Activated CD4-positive, alpha-beta T cell treated with anti-CD3 and anti-CD28 coated beads for 36 hours (primary cell): ENCODE measurements at regions not wholly inside any gene's neighbourhood (a gene's known extent, or its start where the extent isn't known, plus 50 kb on each side); places are given as distances from the start of the nearest gene placed in this dataset.

Source experiments
- ATAC-seq: fragments of 200-7000 bp; cut with Tn5 transposase; one replicate; pipeline ENCODE4 v1.10.0; 2021; ENCODE audit warnings: mild to moderate bottlenecking, moderate library complexity
- CTCF ChIA-PET: fragments of 350-600 bp; sonication (Branson Sonifier 250); formaldehyde crosslinking; loops from one replicate; lab custom pipeline; 2021; ENCODE audit warnings: antibody characterized with exemption; lab: Charles Lee
- POLR2A ChIA-PET: fragments of 350-600 bp; sonication (Branson Sonifier 250); formaldehyde crosslinking; loops from one replicate; lab custom pipeline; 2021; ENCODE audit warnings: antibody characterized with exemption, inconsistent platforms; lab: Charles Lee
- DNase-seq: peaks from one replicate; pipeline ENCODE4 v3.0.0-alpha.2; 2020
- H3K27ac Mint-ChIP-seq: one replicate; pipeline ENCODE4 v1.8.0; 2021; ENCODE audit warnings: mixed read lengths
- H3K27me3 Mint-ChIP-seq: one replicate; pipeline ENCODE4 v1.8.0; 2021; ENCODE audit warnings: mixed read lengths
- H3K36me3 Mint-ChIP-seq: one replicate; pipeline ENCODE4 v1.8.0; 2021; ENCODE audit warnings: low read depth, mixed read lengths
- H3K4me1 Mint-ChIP-seq: one replicate; pipeline ENCODE4 v1.8.0; 2021; ENCODE audit warnings: mixed read lengths
- H3K4me3 Mint-ChIP-seq: one replicate; pipeline ENCODE4 v1.8.0; 2021; ENCODE audit warnings: mild to moderate bottlenecking, moderate library complexity, mixed read lengths
- H3K9me3 Mint-ChIP-seq: one replicate; pipeline ENCODE4 v1.8.0; 2021; ENCODE audit warnings: low read depth, mixed read lengths
- intact Hi-C, 2 experiments: fragments of 100-400 bp; cut with DNase I in 1 of 2; cut with micrococcal nuclease in 1 of 2; formaldehyde crosslinking; loops; one replicate each; pipeline versions ENCODE4 v1.14.2 to v1.15.1; 2022 to 2024; cut with DNase I, micrococcal nuclease

- Mint-ChIP-seq H3K27me3 (peaks cover 15% of the 10 kb centered on the region), H3K9me3 (no peaks in the 10 kb centered on the region), H3K27ac (no peak overlapping the region), H3K4me1 (no peaks in the 10 kb centered on the region), H3K4me3 (no peak overlapping the region), H3K36me3 (no peaks in the 10 kb centered on the region)
- CTCF ChIA-PET = no interaction called here
- intact Hi-C loops = no loop called here
- DNase-seq = no peak
- POLR2A ChIA-PET = no interaction called here
- ATAC-seq = no peak
Observed at GRCh38 chr2:238690511-238690910, 157.4 kb upstream of the TWIST2 start.

- DNase-seq = no peak
- no peaks in the 10 kb centered on the region for H3K4me1 Mint-ChIP-seq
- POLR2A ChIA-PET = no interaction called here
- no peak for ATAC-seq
- intact Hi-C loops = no loop called here
- H3K27ac Mint-ChIP-seq = no peak overlapping the region
- no peaks in the 10 kb centered on the region for H3K9me3 Mint-ChIP-seq
- no peak overlapping the region for H3K4me3 Mint-ChIP-seq
- H3K27me3 Mint-ChIP-seq = peaks cover 9% of the 10 kb centered on the region
- CTCF ChIA-PET = no interaction called here
- no peaks in the 10 kb centered on the region for H3K36me3 Mint-ChIP-seq
Observed at GRCh38 chr2:238691596-238692491, 156.0 kb upstream of the TWIST2 start.

GRCh38 chr2:238692562-238692961, 155.3 kb upstream of the TWIST2 start:
- peaks cover 9% of the 10 kb centered on the region for H3K27me3 Mint-ChIP-seq
- no peaks in the 10 kb centered on the region for H3K9me3 Mint-ChIP-seq
- ATAC-seq (no peak), DNase-seq (no peak)
- CTCF ChIA-PET = interaction anchor here (0.6 kb wide), 1 partner anchor 283 kb away, joined by 3 read pairs; no protein-coding TSS in a partner anchor
- H3K36me3 Mint-ChIP-seq = no peaks in the 10 kb centered on the region
- no peak overlapping the region for H3K4me3 Mint-ChIP-seq
- no peak overlapping the region for H3K27ac Mint-ChIP-seq
- POLR2A ChIA-PET = no interaction called here
- intact Hi-C loops = no loop called here
- no peaks in the 10 kb centered on the region for H3K4me1 Mint-ChIP-seq

GRCh38 chr2:238693337-238694093, 154.4 kb upstream of the TWIST2 start:
- Mint-ChIP-seq H3K9me3 (no peaks in the 10 kb centered on the region), H3K4me1 (no peaks in the 10 kb centered on the region), H3K27me3 (peaks cover 4% of the 10 kb centered on the region), H3K36me3 (no peaks in the 10 kb centered on the region), H3K4me3 (no peak overlapping the region), H3K27ac (no peak overlapping the region)
- no peak for DNase-seq
- intact Hi-C loops = no loop called here
- ChIA-PET CTCF (no interaction called here), POLR2A (no interaction called here)
- no peak for ATAC-seq

GRCh38 chr2:238694136-238694755, 153.6 kb upstream of the TWIST2 start:
- Mint-ChIP-seq H3K27ac (no peak overlapping the region), H3K4me1 (no peaks in the 10 kb centered on the region), H3K9me3 (no peaks in the 10 kb centered on the region), H3K36me3 (no peaks in the 10 kb centered on the region), H3K4me3 (no peak overlapping the region), H3K27me3 (peaks cover 4% of the 10 kb centered on the region)
- ChIA-PET POLR2A (no interaction called here), CTCF (no interaction called here)
- no peak for ATAC-seq
- intact Hi-C loops = no loop called here
- no peak for DNase-seq

GRCh38 chr2:238694922-238695321, 153.0 kb upstream of the TWIST2 start:
- H3K4me3 Mint-ChIP-seq = no peak overlapping the region
- CTCF ChIA-PET = no interaction called here
- POLR2A ChIA-PET = no interaction called here
- no peak overlapping the region for H3K27ac Mint-ChIP-seq
- no peaks in the 10 kb centered on the region for H3K9me3 Mint-ChIP-seq
- peaks cover 4% of the 10 kb centered on the region for H3K27me3 Mint-ChIP-seq
- ATAC-seq = no peak
- intact Hi-C loops = no loop called here
- no peaks in the 10 kb centered on the region for H3K4me1 Mint-ChIP-seq
- no peaks in the 10 kb centered on the region for H3K36me3 Mint-ChIP-seq
- no peak for DNase-seq

GRCh38 chr2:238695538-238695937, 152.3 kb upstream of the TWIST2 start:
- Mint-ChIP-seq H3K4me1 (no peaks in the 10 kb centered on the region), H3K9me3 (no peaks in the 10 kb centered on the region), H3K27ac (no peak overlapping the region), H3K27me3 (no peaks in the 10 kb centered on the region), H3K4me3 (no peak overlapping the region), H3K36me3 (no peaks in the 10 kb centered on the region)
- ChIA-PET POLR2A (no interaction called here), CTCF (interaction anchor here (0.6 kb wide), 1 partner anchor 40 kb away, joined by 4 read pairs; no protein-coding TSS in a partner anchor)
- intact Hi-C loops = no loop called here
- ATAC-seq = no peak
- DNase-seq = no peak

GRCh38 chr2:238696331-238696730, 151.6 kb upstream of the TWIST2 start:
- ChIA-PET CTCF (interaction anchor here (0.6 to 1.6 kb wide), 3 partner anchors 11 to 355 kb away, joined by 3 to 4 read pairs (median 3); no protein-coding TSS in a partner anchor), POLR2A (no interaction called here)
- H3K27ac Mint-ChIP-seq = no peak overlapping the region
- intact Hi-C loops = no loop called here
- H3K9me3 Mint-ChIP-seq = no peaks in the 10 kb centered on the region
- no peaks in the 10 kb centered on the region for H3K27me3 Mint-ChIP-seq
- DNase-seq = no peak
- H3K36me3 Mint-ChIP-seq = no peaks in the 10 kb centered on the region
- H3K4me3 Mint-ChIP-seq = no peak overlapping the region
- ATAC-seq = no peak
- no peaks in the 10 kb centered on the region for H3K4me1 Mint-ChIP-seq

- ATAC-seq = no peak
- CTCF ChIA-PET = interaction anchor here (0.6 to 1.6 kb wide), 4 partner anchors 11 to 424 kb away, joined by 3 to 4 read pairs (median 3); no protein-coding TSS in a partner anchor
- no peaks in the 10 kb centered on the region for H3K9me3 Mint-ChIP-seq
- H3K27ac Mint-ChIP-seq = no peak overlapping the region
- H3K36me3 Mint-ChIP-seq = no peaks in the 10 kb centered on the region
- no peaks in the 10 kb centered on the region for H3K4me1 Mint-ChIP-seq
- no peaks in the 10 kb centered on the region for H3K27me3 Mint-ChIP-seq
- H3K4me3 Mint-ChIP-seq = no peak overlapping the region
- DNase-seq = no peak
- intact Hi-C loops = no loop called here
- POLR2A ChIA-PET = no interaction called here
Observed at GRCh38 chr2:238696786-238697185, 151.1 kb upstream of the TWIST2 start.

GRCh38 chr2:238697193-238698071, 150.5 kb upstream of the TWIST2 start:
- DNase-seq (no peak), ATAC-seq (no peak)
- Mint-ChIP-seq H3K9me3 (no peaks in the 10 kb centered on the region), H3K27ac (no peak overlapping the region), H3K4me3 (no peak overlapping the region), H3K36me3 (no peaks in the 10 kb centered on the region), H3K4me1 (no peaks in the 10 kb centered on the region), H3K27me3 (no peaks in the 10 kb centered on the region)
- intact Hi-C loops = no loop called here
- CTCF ChIA-PET = interaction anchor here (0.7 to 1.6 kb wide), 3 partner anchors 10 to 425 kb away, joined by 3 to 4 read pairs (median 3); no protein-coding TSS in a partner anchor
- POLR2A ChIA-PET = no interaction called here

GRCh38 chr2:238698072-238698352, 149.9 kb upstream of the TWIST2 start:
- H3K36me3 Mint-ChIP-seq = no peaks in the 10 kb centered on the region
- no peak overlapping the region for H3K4me3 Mint-ChIP-seq
- ChIA-PET CTCF (no interaction called here), POLR2A (no interaction called here)
- no peak overlapping the region for H3K27ac Mint-ChIP-seq
- H3K4me1 Mint-ChIP-seq = no peaks in the 10 kb centered on the region
- DNase-seq (no peak), ATAC-seq (no peak)
- intact Hi-C loops = no loop called here
- no peaks in the 10 kb centered on the region for H3K9me3 Mint-ChIP-seq
- no peaks in the 10 kb centered on the region for H3K27me3 Mint-ChIP-seq
